GM12878 (cell line): ENCODE measurements at regions not wholly inside any gene's neighbourhood (a gene's known extent, or its start where the extent isn't known, plus 50 kb on each side); places are given as distances from the start of the nearest gene placed in this dataset.

Experiments used
- FOS ChIP-seq: IDR thresholded peaks from 3 replicates; pipeline ENCODE4 v1.6.1; 2011; ENCODE audit warnings: borderline replicate concordance; ENCODE audit not compliant: insufficient read length; ENCODE audit errors: extremely low read depth
- MEF2A ChIP-seq: IDR thresholded peaks from 2 replicates; pipeline ENCODE4 v1.6.1; 2011; ENCODE audit warnings: low read depth, mild to moderate bottlenecking, low read length, moderate library complexity; ENCODE audit not compliant: insufficient read depth
- MLLT1 ChIP-seq: fragments of 450-650 bp; IDR thresholded peaks from 2 replicates; pipeline ENCODE4 v1.6.1; 2016; ENCODE audit warnings: mild to moderate bottlenecking
- POLR2A ChIP-seq: IDR thresholded peaks from 2 replicates; pipeline ENCODE4 v1.6.1; 2011; ENCODE audit warnings: low read depth, mild to moderate bottlenecking, low read length
- POLR2AphosphoS5 ChIP-seq: IDR thresholded peaks from 2 replicates; pipeline ENCODE4 v1.6.1; 2011; ENCODE audit warnings: mild to moderate bottlenecking, low read length, inconsistent platforms
- RB1 ChIP-seq: fragments of 450-650 bp; formaldehyde crosslinking; IDR thresholded peaks from 2 replicates; pipeline ENCODE4 v1.6.1; 2017; ENCODE audit warnings: mild to moderate bottlenecking, borderline replicate concordance
- REST ChIP-seq: IDR thresholded peaks from 2 replicates; pipeline ENCODE4 v1.6.1; 2012; ENCODE audit warnings: mild to moderate bottlenecking, low read depth, low read length
- STAT1 ChIP-seq: fragments of 450-650 bp; conservative IDR thresholded peaks from 2 replicates; pipeline ENCODE4 v1.6.1; 2014; ENCODE audit warnings: antibody characterized with exemption, mild to moderate bottlenecking
- TCF7 ChIP-seq: IDR thresholded peaks from 2 replicates; pipeline ENCODE4 v1.6.1; 2014; ENCODE audit warnings: antibody characterized with exemption, borderline replicate concordance
- YY1 ChIP-seq: IDR thresholded peaks from 2 replicates; pipeline ENCODE4 v1.6.1; 2011; ENCODE audit warnings: low read depth, mild to moderate bottlenecking, low read length
- TF ChIP-seq, protein P1 (sequence below), 3 experiments: IDR thresholded peaks in 2 of 3; conservative IDR thresholded peaks in 1 of 3; 2 replicates each; pipeline ENCODE4 v1.5.1; 2011; ENCODE audit warnings: low read depth in 3 of 3, low read length in 3 of 3, mild to moderate bottlenecking in 3 of 3, control low read depth in 2 of 3, moderate library complexity in 2 of 3, inconsistent platforms in 1 of 3, mixed read lengths in 1 of 3; ENCODE audit not compliant: control insufficient read depth in 2 of 3, insufficient read depth in 1 of 3; ENCODE audit errors: extremely low read depth in 1 of 3

DNA sequence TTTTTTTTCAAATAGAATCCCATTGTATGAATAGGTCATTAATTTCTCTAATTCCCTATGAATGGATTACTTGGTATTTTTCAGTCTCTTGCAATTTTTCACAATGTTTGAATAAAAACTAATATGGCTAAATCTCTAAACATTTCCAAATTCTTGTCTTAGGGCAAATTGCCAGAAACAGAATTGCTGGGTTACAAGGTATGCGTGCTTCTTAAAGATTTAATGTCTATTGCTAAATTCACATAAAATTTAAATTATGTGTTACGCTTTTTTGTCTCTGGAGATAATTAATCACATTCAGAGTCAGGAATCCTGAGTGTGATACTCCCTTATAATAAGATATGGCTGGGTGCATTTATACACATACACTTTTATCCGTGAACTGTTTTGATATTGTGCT, 264.5 kb upstream of the TBL1XR1 start:
- TF ChIP-seq FOS, result no peak
- no peak for TF ChIP-seq POLR2AphosphoS5
- TF ChIP-seq, protein P1, sequence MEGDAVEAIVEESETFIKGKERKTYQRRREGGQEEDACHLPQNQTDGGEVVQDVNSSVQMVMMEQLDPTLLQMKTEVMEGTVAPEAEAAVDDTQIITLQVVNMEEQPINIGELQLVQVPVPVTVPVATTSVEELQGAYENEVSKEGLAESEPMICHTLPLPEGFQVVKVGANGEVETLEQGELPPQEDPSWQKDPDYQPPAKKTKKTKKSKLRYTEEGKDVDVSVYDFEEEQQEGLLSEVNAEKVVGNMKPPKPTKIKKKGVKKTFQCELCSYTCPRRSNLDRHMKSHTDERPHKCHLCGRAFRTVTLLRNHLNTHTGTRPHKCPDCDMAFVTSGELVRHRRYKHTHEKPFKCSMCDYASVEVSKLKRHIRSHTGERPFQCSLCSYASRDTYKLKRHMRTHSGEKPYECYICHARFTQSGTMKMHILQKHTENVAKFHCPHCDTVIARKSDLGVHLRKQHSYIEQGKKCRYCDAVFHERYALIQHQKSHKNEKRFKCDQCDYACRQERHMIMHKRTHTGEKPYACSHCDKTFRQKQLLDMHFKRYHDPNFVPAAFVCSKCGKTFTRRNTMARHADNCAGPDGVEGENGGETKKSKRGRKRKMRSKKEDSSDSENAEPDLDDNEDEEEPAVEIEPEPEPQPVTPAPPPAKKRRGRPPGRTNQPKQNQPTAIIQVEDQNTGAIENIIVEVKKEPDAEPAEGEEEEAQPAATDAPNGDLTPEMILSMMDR (IDR thresholded peaks at IDR 0.05 in 2 of 3, conservative IDR thresholded peaks at IDR 0.05 in 1 of 3; ENCODE audit: control insufficient read depth in 2 of 3, extremely low read depth in 1 of 3, insufficient read depth in 1 of 3, low read depth in 3 of 3, low read length in 3 of 3), result no peak
- no peak for TF ChIP-seq STAT1
- no peak for TF ChIP-seq RB1
- no peak for TF ChIP-seq YY1
- no peak for TF ChIP-seq TCF7
- no peak for TF ChIP-seq MLLT1
- no peak for TF ChIP-seq MEF2A
- TF ChIP-seq REST, result no peak
- TF ChIP-seq POLR2A, result no peak
